ENCODE measurements at regions not wholly inside any gene's neighbourhood (a gene's known extent, or its start where the extent isn't known, plus 50 kb on each side); places are given as distances from the start of the nearest gene placed in this dataset.

DNA sequence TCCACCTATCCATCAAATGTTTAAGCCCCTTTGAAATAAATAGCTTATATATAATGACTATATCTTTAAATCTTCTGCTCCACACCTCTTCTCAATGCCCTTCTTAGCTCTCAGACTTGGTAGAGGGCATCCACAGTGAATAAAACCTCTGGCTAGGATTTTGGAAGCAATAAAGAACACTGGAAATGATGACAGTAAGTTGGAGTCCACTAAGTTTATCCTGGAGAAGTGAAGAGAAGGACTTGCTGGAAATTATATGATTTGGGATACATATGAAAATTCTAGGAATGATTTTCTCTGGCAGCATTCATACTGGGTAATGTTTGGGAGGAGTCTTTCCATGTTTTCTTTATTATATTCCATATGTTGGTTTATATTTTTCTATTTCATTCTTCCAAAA, 133.5 kb upstream of the KL start:
- Histone ChIP-seq H3K4me3 (no peak overlapping the region), H3K4me1 (no peaks in the 10 kb centered on the region), H3K9me3 (no peaks in the 10 kb centered on the region), H3K36me3 (no peaks in the 10 kb centered on the region), H3K9ac (ENCODE audit: low read depth in 2 of 2, low read length in 2 of 2) (no peak overlapping the region), H3K27me3 (no peaks in the 10 kb centered on the region), H3K27ac (no peak overlapping the region)
- DNase-seq, result no peak
- TF ChIP-seq, protein P1, sequence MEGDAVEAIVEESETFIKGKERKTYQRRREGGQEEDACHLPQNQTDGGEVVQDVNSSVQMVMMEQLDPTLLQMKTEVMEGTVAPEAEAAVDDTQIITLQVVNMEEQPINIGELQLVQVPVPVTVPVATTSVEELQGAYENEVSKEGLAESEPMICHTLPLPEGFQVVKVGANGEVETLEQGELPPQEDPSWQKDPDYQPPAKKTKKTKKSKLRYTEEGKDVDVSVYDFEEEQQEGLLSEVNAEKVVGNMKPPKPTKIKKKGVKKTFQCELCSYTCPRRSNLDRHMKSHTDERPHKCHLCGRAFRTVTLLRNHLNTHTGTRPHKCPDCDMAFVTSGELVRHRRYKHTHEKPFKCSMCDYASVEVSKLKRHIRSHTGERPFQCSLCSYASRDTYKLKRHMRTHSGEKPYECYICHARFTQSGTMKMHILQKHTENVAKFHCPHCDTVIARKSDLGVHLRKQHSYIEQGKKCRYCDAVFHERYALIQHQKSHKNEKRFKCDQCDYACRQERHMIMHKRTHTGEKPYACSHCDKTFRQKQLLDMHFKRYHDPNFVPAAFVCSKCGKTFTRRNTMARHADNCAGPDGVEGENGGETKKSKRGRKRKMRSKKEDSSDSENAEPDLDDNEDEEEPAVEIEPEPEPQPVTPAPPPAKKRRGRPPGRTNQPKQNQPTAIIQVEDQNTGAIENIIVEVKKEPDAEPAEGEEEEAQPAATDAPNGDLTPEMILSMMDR (IDR thresholded peaks at IDR 0.05), result no peak
- intact Hi-C loops (cut with DNase I), result no loop called here

DNA sequence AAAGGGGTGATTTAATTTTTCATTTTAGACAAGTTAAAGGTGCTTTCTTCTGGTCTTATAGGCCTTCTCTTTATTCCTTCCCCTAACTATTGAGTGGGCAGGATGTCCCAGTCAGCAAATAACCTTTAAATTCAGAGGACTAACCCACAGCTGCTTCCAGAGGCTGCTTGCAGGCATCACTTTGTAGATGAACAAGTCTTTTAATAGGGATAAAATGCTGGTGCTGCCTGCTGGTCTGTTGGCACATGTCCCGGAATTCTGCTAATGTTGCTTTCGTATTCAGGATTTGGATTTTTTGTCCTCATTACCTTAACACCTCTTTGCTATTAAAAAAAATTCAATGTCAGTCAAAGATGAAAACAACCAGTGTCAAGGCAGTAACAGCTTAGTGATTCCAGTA, 132.7 kb upstream of the KL start:
- Histone ChIP-seq H3K27me3 (no peaks in the 10 kb centered on the region), H3K36me3 (no peaks in the 10 kb centered on the region), H3K27ac (no peak overlapping the region), H3K9ac (ENCODE audit: low read depth in 2 of 2, low read length in 2 of 2) (no peak overlapping the region), H3K9me3 (no peaks in the 10 kb centered on the region), H3K4me1 (no peaks in the 10 kb centered on the region), H3K4me3 (no peak overlapping the region)
- intact Hi-C loops (cut with DNase I), result no loop called here
- no peak for DNase-seq
- TF ChIP-seq, protein P1 (IDR thresholded peaks at IDR 0.05), result no peak

DNA sequence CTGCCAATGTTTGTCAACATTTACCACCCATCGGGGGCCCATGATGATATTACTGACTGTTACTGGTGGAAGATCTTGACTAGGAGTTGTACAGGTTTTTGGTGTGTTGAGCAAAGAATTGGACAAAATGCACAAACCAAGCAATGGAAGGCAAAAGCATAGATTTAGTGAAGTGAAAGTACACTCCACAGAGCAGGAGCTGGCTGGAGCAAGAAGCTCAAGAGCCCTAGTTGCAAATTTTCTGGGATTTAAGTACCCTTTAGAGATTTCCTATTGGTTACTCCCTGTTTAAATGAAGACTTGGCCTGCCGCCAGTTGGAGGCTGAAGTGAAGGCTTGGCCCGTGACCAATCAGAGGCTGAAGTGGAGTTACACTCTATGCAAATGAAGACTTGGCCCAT, 128.6 kb upstream of the KL start:
- intact Hi-C loops (cut with DNase I), result no loop called here
- Histone ChIP-seq H3K9ac (ENCODE audit: low read depth in 2 of 2, low read length in 2 of 2) (no peak overlapping the region), H3K4me1 (no peaks in the 10 kb centered on the region), H3K27me3 (no peaks in the 10 kb centered on the region), H3K9me3 (no peaks in the 10 kb centered on the region), H3K4me3 (no peak overlapping the region), H3K36me3 (no peaks in the 10 kb centered on the region), H3K27ac (no peak overlapping the region)
- no peak for DNase-seq
- TF ChIP-seq, protein P1 (IDR thresholded peaks at IDR 0.05), result no peak

DNA sequence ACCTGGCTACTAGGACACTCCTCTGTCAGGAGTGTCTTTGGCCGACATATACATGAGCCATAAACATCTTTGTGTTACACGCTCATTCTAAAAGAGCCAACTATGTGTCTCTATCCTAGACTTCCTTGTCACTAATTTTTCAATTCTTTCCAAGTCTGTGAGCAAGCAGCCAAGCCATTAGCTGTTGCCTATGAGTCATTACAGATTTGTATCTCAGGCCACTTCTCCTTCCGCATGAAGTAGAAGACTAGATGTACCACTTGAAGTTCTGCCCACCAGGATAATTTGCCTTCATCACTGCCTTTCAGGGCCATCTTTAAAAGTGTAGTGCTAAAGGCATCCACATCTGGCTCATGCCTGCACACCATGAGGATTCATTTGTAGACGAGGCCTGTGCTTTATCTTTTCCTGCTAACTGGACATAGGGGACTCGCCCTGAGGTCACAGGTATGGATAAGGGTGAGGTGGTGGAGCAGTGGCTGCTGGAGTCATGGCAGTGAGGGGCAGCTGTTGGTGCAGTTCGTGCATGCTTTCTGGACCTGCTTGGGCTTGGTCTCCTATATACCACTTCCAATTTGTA, 126.1 kb upstream of the KL start:
- TF ChIP-seq, protein P1 (IDR thresholded peaks at IDR 0.05), result no peak
- Histone ChIP-seq H3K27me3 (no peaks in the 10 kb centered on the region), H3K4me1 (no peaks in the 10 kb centered on the region), H3K9ac (ENCODE audit: low read depth in 2 of 2, low read length in 2 of 2) (no peak overlapping the region), H3K36me3 (no peaks in the 10 kb centered on the region), H3K4me3 (no peak overlapping the region), H3K9me3 (no peaks in the 10 kb centered on the region), H3K27ac (no peak overlapping the region)
- DNase-seq, result no peak
- intact Hi-C loops (cut with DNase I), result no loop called here

DNA sequence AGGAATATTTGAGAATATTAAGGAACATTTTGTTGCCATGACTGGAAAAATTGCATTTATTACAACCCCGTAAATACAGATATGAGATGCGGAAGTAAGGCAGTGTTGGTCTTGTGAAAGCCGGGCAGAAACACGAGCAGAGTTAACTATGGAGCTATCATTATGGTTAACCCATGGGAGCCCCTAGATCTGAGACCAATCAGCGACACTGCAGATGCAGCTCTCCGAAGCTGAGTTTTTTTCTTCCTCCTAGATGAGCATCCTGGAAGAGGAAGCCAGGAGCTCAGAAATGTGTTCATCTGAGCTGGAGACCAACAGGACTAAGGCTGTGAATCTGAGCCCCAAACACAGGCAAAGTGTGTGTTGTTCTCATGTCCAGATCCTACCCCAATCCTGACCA, 123.0 kb upstream of the KL start:
- intact Hi-C loops (cut with DNase I), result no loop called here

More for the DNA sequence above, 123.0 kb upstream of the KL start:
- Histone ChIP-seq H3K27ac (no peak overlapping the region), H3K9ac (ENCODE audit: low read depth in 2 of 2, low read length in 2 of 2) (no peak overlapping the region), H3K27me3 (no peaks in the 10 kb centered on the region), H3K4me1 (no peaks in the 10 kb centered on the region), H3K4me3 (no peak overlapping the region), H3K9me3 (no peaks in the 10 kb centered on the region), H3K36me3 (no peaks in the 10 kb centered on the region)
- no peak for DNase-seq
- TF ChIP-seq, protein P1 (IDR thresholded peaks at IDR 0.05), result no peak

Measured in colonic mucosa (tissue), 4 donors.